ENCODE measurements at regions not wholly inside any gene's neighbourhood (a gene's known extent, or its start where the extent isn't known, plus 50 kb on each side); places are given as distances from the start of the nearest gene placed in this dataset.

DNA sequence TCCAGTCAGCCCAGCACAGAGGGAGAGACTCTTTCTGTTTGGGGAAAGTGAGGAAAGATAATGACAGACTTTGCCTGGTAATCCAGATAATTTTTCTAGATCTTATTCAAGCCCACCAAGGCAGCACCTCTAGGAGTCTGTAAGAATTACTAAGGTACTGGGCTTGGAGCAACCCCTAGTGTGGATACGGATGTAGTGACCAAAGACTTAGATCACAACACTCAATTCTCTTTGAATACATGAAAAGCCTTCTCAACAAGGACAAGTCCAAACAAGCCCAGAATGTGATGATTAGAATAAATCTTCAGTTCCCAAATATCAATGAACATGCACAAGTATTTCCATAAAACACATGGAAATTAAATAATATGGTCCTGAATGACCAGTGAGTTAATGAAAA lies 206.9 kb downstream of the MRPL39 start:
- TF ChIP-seq, protein P1, sequence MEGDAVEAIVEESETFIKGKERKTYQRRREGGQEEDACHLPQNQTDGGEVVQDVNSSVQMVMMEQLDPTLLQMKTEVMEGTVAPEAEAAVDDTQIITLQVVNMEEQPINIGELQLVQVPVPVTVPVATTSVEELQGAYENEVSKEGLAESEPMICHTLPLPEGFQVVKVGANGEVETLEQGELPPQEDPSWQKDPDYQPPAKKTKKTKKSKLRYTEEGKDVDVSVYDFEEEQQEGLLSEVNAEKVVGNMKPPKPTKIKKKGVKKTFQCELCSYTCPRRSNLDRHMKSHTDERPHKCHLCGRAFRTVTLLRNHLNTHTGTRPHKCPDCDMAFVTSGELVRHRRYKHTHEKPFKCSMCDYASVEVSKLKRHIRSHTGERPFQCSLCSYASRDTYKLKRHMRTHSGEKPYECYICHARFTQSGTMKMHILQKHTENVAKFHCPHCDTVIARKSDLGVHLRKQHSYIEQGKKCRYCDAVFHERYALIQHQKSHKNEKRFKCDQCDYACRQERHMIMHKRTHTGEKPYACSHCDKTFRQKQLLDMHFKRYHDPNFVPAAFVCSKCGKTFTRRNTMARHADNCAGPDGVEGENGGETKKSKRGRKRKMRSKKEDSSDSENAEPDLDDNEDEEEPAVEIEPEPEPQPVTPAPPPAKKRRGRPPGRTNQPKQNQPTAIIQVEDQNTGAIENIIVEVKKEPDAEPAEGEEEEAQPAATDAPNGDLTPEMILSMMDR (IDR thresholded peaks at IDR 0.05) = no peak
- no peak for TF ChIP-seq POLR2A (IDR thresholded peaks at IDR 0.05)
- DNase-seq (ENCODE audit: low spot score in 2 of 2) = no peak
- intact Hi-C loops (cut with DNase I; ENCODE audit: low total_unique reads) = no loop called here
- no peak overlapping the region for H3K4me3 ChIP-seq (ENCODE audit: low read depth, poor library complexity, severe bottlenecking)
- WGBS, 2 donors = 57 to 63% methylated on average over 1 of the region's 1 CpG

DNA sequence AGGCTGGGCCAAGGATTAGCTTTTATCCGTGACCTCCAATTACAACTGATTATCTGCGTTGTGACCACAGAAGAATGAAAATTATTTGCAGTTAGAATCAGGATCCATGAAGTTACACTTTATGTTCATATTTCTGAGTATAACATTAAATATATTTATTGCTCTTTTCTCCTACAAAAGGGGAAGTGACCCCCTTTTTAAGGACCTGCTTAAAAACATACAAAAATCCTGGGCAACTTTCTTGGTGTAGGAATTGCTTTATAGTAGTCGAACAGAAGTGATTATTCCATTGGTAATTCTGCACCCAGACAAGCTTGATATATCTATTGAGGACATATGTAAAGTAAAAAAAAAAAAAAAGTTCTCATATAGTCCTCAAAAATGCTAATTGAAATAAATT lies 208.7 kb downstream of the MRPL39 start:
- WGBS, 2 donors = 86% methylated on average over 3 of the region's 3 CpGs
- TF ChIP-seq, protein P1 (IDR thresholded peaks at IDR 0.05) = no peak
- TF ChIP-seq POLR2A (IDR thresholded peaks at IDR 0.05) = no peak
- H3K4me3 ChIP-seq (ENCODE audit: low read depth, poor library complexity, severe bottlenecking) = no peak overlapping the region
- intact Hi-C loops (cut with DNase I; ENCODE audit: low total_unique reads) = no loop called here
- no peak for DNase-seq (ENCODE audit: low spot score in 2 of 2)

DNA sequence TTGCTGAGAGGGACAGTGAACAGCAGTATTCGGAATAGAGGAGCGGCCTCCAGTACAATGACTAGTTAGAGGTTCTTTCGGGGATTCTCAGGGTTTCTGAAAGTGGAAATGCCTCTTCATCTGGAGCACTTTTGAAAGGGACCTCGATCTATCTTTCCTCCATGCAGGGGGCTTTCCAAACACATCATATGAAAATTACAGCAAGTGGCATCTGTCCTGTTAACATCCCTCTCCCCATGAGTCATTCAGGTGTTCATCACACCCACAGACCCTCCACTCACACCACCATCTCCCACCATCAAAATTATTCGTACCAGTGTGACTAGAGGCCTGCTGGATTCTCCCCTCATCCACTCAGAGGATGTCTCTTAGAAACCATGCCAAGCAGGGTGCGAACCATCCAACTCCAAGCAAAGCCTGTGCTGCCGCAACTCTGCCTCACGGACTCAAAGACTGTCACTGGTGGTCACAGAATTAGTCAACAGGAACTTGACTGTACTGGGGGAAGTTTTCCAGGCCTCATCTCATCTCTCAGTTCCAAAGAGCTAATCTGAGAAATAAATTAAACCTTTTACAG lies 211.1 kb downstream of the MRPL39 start:
- DNase-seq (ENCODE audit: low spot score in 2 of 2) = no peak
- WGBS, 2 donors = 91 to 94% methylated on average over 8 of the region's 8 CpGs
- TF ChIP-seq POLR2A (IDR thresholded peaks at IDR 0.05) = no peak
- TF ChIP-seq, protein P1 (IDR thresholded peaks at IDR 0.05) = no peak
- H3K4me3 ChIP-seq (ENCODE audit: low read depth, poor library complexity, severe bottlenecking) = no peak overlapping the region
- intact Hi-C loops (cut with DNase I; ENCODE audit: low total_unique reads) = no loop called here

DNA sequence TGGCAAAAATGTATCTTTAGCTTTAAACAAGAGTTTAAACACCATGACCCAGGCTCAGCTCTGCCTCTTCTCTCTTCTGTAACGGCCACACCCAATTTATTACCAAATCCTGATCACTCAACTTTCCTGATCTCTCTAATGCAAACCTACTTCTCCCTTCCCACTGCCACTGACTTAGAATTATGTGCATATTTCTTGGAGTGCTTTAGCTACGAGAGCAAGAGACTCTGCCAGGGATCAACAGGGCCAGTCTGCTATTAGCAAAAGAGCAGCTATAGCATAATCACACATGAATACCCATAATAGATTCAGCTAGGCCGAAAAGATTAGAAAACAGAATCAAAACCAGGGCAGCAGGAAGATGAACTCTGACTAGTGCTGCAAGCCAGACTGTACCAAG lies 215.5 kb downstream of the MRPL39 start:
- no peak overlapping the region for H3K4me3 ChIP-seq (ENCODE audit: low read depth, poor library complexity, severe bottlenecking)
- no peak for DNase-seq (ENCODE audit: low spot score in 2 of 2)
- 55 to 76% methylated on average over 3 of the region's 3 CpGs for WGBS, 2 donors
- intact Hi-C loops (cut with DNase I; ENCODE audit: low total_unique reads) = no loop called here
- TF ChIP-seq, protein P1 (IDR thresholded peaks at IDR 0.05) = no peak
- TF ChIP-seq POLR2A (IDR thresholded peaks at IDR 0.05) = no peak

DNA sequence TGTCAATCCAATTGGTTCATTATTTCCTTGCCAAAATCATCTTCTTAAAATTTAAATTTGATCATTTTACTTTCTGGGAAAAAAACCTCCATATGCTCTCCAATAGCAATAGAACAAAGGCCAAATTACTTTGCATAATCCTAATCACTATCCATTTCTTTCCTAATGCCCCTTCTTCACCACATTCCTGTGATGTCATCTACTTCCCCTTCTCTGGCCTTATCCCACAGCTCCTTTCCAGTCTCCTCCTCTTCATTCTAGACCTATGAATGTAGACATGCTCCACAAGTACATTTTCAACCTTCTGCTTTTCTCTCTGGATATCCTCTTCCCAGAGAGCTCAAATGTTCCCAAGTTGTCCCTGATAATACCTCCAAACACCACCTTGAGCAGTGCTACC lies 216.6 kb downstream of the MRPL39 start:
- intact Hi-C loops (cut with DNase I; ENCODE audit: low total_unique reads) = no loop called here
- H3K4me3 ChIP-seq (ENCODE audit: low read depth, poor library complexity, severe bottlenecking) = no peak overlapping the region
- TF ChIP-seq POLR2A (IDR thresholded peaks at IDR 0.05) = no peak
- TF ChIP-seq, protein P1 (IDR thresholded peaks at IDR 0.05) = no peak
- DNase-seq (ENCODE audit: low spot score in 2 of 2) = no peak

DNA sequence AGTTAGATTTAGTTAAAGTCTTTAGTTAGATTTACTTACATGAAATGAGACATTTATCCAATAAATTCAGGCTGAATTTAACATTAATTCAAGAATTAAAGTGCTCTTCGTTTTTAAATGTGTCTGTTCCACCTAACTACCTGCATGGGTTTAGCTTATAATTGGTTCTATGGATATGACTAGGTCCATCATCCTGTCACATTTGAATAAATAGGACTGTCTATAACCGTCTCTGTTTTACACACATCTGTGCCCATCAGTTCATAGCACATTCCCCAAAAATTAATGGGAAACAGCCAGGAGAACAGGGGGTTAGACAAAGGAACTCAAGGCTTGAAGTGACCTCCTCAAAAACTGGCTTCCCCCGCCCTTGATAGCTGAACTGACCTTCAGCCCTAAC lies 219.6 kb downstream of the MRPL39 start:
- intact Hi-C loops (cut with DNase I; ENCODE audit: low total_unique reads) = no loop called here
- TF ChIP-seq, protein P1 (IDR thresholded peaks at IDR 0.05) = no peak
- TF ChIP-seq POLR2A (IDR thresholded peaks at IDR 0.05) = no peak

More for the DNA sequence above, 219.6 kb downstream of the MRPL39 start:
- H3K4me3 ChIP-seq (ENCODE audit: low read depth, poor library complexity, severe bottlenecking) = no peak overlapping the region
- no peak for DNase-seq (ENCODE audit: low spot score in 2 of 2)
- WGBS, 2 donors = 65 to 68% methylated on average over 3 of the region's 3 CpGs

Data from lower leg skin (tissue), 4 donors.